Stomach (tissue), 8 donors: ENCODE measurements at regions not wholly inside any gene's neighbourhood (a gene's known extent, or its start where the extent isn't known, plus 50 kb on each side); places are given as distances from the start of the nearest gene placed in this dataset.
A peak's percentile ranks its signal among the peaks of the same experiment; 100 is the strongest.

ENCODE experiments used
- DNase-seq, 2 donors: peaks; one replicate each; pipeline versions ENCODE4 v3.0.0 to v3.0.0-alpha.2; 2013 to 2019
- H3K27ac ChIP-seq, 5 donors: fragments of 200-600 bp in 4 of 5; sonication (generic) in 4 of 5; one replicate each; pipeline ENCODE4 v1.5.1; 2013 to 2019; ENCODE audit warnings: mild to moderate bottlenecking in 1 of 5, moderate library complexity in 1 of 5
- H3K27me3 ChIP-seq, 3 donors: fragments of 200-600 bp; sonication (generic); one replicate each; pipeline ENCODE4 v1.5.1; 2017 to 2019; ENCODE audit warnings: mixed run types in 1 of 3
- H3K36me3 ChIP-seq, 4 donors: fragments of 200-600 bp; sonication (generic); 1 replicate in 3 of 4; 2 replicates in 1 of 4; pipeline ENCODE4 v1.5.1; 2016 to 2019
- H3K4me1 ChIP-seq, 4 donors: fragments of 200-600 bp; sonication (generic); one replicate each; pipeline ENCODE4 v1.5.1; 2016 to 2019
- H3K4me3 ChIP-seq, 4 donors: fragments of 200-600 bp; sonication (generic) in 3 of 4; one replicate each; pipeline ENCODE4 v1.5.1; 2016 to 2019; ENCODE audit warnings: mild to moderate bottlenecking in 1 of 4
- H3K9me3 ChIP-seq, 4 donors: fragments of 200-600 bp; sonication (generic); one replicate each; pipeline ENCODE4 v1.5.1; 2016 to 2019
- CTCF ChIP-seq, 7 experiments: fragments of 450-650 bp in 4 of 7; fragments of 200-600 bp in 3 of 7; sonication (generic) in 3 of 7; IDR thresholded peaks; one replicate each; pipeline ENCODE4 v1.5.1; 2016 to 2019; ENCODE audit warnings: antibody characterized with exemption in 7 of 7, control low read depth in 2 of 7, mild to moderate bottlenecking in 1 of 7
- EP300 ChIP-seq: sonication (generic); formaldehyde crosslinking; IDR thresholded peaks from one replicate; pipeline ENCODE4 v1.6.1; 2017; ENCODE audit warnings: antibody characterized with exemption
- POLR2A ChIP-seq, 4 donors: fragments of 450-650 bp; IDR thresholded peaks; one replicate each; pipeline ENCODE4 v1.6.1; 2016; ENCODE audit warnings: antibody characterized with exemption in 4 of 4, control low read depth in 2 of 4, mild to moderate bottlenecking in 1 of 4, moderate library complexity in 1 of 4
- POLR2AphosphoS5 ChIP-seq, 3 donors: sonication (generic); formaldehyde crosslinking; IDR thresholded peaks; one replicate each; pipeline ENCODE4 v1.6.1; 2016; ENCODE audit warnings: antibody characterized with exemption in 3 of 3
- WGBS, 5 donors: extraction: QIAGEN DNeasy Blood & Tissue Kit in 3 of 5; methylation state at CpG; one replicate each; pipeline versions ENCODE4 v1.1.5 to v1.1.7; 2013 to 2018; 5-methylcytosine and 5-hydroxymethylcytosine counted together
- intact Hi-C: fragments of 100-400 bp; cut with DNase I; formaldehyde crosslinking; loops from one replicate; pipeline ENCODE4 v1.15.1; 2023; ENCODE audit warnings: low total_unique reads
- donor health status: healthy with polysubstance abuse.
- donor health status: Bipolar disorder and iron deficiency.
- donor health status: healthy.

GRCh38 chr13:29684441-29684840, 89.0 kb upstream of the SLC7A1 start:
- WGBS, 5 donors: 61 to 84% (median 74%) methylated on average over 1 of the region's 1 CpG
- H3K4me1 ChIP-seq: no peaks in the 10 kb centered on the region
- no peak overlapping the region for H3K4me3 ChIP-seq
- no peaks in the 10 kb centered on the region for H3K36me3 ChIP-seq
- TF ChIP-seq EP300 (no peak), CTCF (IDR thresholded peaks at IDR 0.05) (no peak), POLR2AphosphoS5 (IDR thresholded peaks at IDR 0.05) (no peak), POLR2A (IDR thresholded peaks at IDR 0.05) (no peak)
- no peak overlapping the region for H3K27ac ChIP-seq
- intact Hi-C loops: no loop called here
- no peak for DNase-seq
- H3K27me3 ChIP-seq: peaks cover 0 to 6% (median 0%) of the 10 kb centered on the region in 3 donors
- peaks cover 0 to 7% (median 3%) of the 10 kb centered on the region in 4 donors for H3K9me3 ChIP-seq

- Histone ChIP-seq H3K4me3 (no peak overlapping the region), H3K27me3 (peaks cover 0 to 7% (median 0%) of the 10 kb centered on the region in 3 donors), H3K36me3 (no peaks in the 10 kb centered on the region), H3K9me3 (peaks cover 0 to 7% (median 3%) of the 10 kb centered on the region in 4 donors), H3K4me1 (no peaks in the 10 kb centered on the region), H3K27ac (no peak overlapping the region)
- TF ChIP-seq POLR2A (IDR thresholded peaks at IDR 0.05): no peak
- TF ChIP-seq CTCF (IDR thresholded peaks at IDR 0.05): no peak
- TF ChIP-seq EP300: no peak
- TF ChIP-seq POLR2AphosphoS5 (IDR thresholded peaks at IDR 0.05): no peak
- WGBS, 5 donors: 70 to 83% (median 80%) methylated on average over 4 of the region's 4 CpGs
- intact Hi-C loops: no loop called here
- no peak for DNase-seq
Observed at GRCh38 chr13:29683041-29683440, 87.6 kb upstream of the SLC7A1 start.

- 68 to 81% (median 72%) methylated on average over 3 of the region's 3 CpGs for WGBS, 5 donors
- TF ChIP-seq CTCF (IDR thresholded peaks at IDR 0.05) (no peak), POLR2AphosphoS5 (IDR thresholded peaks at IDR 0.05) (no peak), EP300 (no peak), POLR2A (IDR thresholded peaks at IDR 0.05) (no peak)
- H3K27ac ChIP-seq: no peak overlapping the region
- H3K9me3 ChIP-seq: peaks cover 0 to 7% (median 3%) of the 10 kb centered on the region in 4 donors
- H3K4me3 ChIP-seq: no peak overlapping the region
- intact Hi-C loops: no loop called here
- peaks cover 0 to 7% (median 0%) of the 10 kb centered on the region in 3 donors for H3K27me3 ChIP-seq
- DNase-seq: no peak
- no peaks in the 10 kb centered on the region for H3K4me1 ChIP-seq
- no peaks in the 10 kb centered on the region for H3K36me3 ChIP-seq
Observed at GRCh38 chr13:29681864-29682263, 86.4 kb upstream of the SLC7A1 start.

- H3K4me3 ChIP-seq: no peak overlapping the region
- no peak overlapping the region for H3K27ac ChIP-seq
- peaks cover 0 to 7% (median 3%) of the 10 kb centered on the region in 4 donors for H3K9me3 ChIP-seq
- intact Hi-C loops: no loop called here
- WGBS, 5 donors: 35 to 43% (median 42%) methylated on average over 9 of the region's 9 CpGs
- no peaks in the 10 kb centered on the region for H3K36me3 ChIP-seq
- H3K27me3 ChIP-seq: peaks cover 0 to 7% (median 0%) of the 10 kb centered on the region in 3 donors
- peak; percentile 46 to 67 for DNase-seq
- no peaks in the 10 kb centered on the region for H3K4me1 ChIP-seq
- TF ChIP-seq CTCF (IDR thresholded peaks at IDR 0.05): no peak
- TF ChIP-seq POLR2AphosphoS5 (IDR thresholded peaks at IDR 0.05): no peak
- no peak for TF ChIP-seq EP300
- TF ChIP-seq POLR2A (IDR thresholded peaks at IDR 0.05): no peak
Observed at GRCh38 chr13:29679396-29680053, 84.0 kb upstream of the SLC7A1 start.
